ENCODE measurements at regions not wholly inside any gene's neighbourhood (a gene's known extent, or its start where the extent isn't known, plus 50 kb on each side); places are given as distances from the start of the nearest gene placed in this dataset.

GRCh38 chr15:85296615-85297402 lies 83.6 kb upstream of the AKAP13 start:
- peak; percentile 64 for DNase-seq (ENCODE audit: low read depth)
- peak; percentile 80 for TF ChIP-seq CTCF (IDR thresholded peaks at IDR 0.05; ENCODE audit: low read depth, low read length, missing control alignments)
- no peak overlapping the region for H3K4me3 ChIP-seq (ENCODE audit: low read depth, low read length)
- in situ Hi-C loops (cut with HindIII; ENCODE audit: low sequenced_read_pairs): loop anchor here (5.0 kb wide), 1 partner anchor 100 kb away; no protein-coding TSS in a partner anchor

DNA sequence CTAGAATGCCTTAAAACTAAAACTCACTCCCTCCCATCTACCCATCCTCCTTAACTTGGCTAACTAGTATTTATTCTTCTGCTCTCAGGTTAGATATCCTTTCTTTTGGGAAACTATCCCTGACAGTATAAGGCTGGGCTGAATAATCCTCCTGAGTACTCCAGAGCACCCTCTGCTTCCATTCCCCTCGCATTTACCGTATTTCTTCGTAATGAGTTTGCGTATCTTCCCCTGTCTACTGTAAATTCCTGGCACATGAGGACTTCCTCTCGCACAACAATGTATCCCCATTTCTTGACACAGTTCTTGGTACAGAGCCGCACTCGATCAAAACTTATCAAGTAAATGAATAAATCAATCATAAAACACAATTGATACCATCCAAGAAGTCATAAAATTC lies 82.9 kb upstream of the AKAP13 start:
- in situ Hi-C loops (cut with HindIII; ENCODE audit: low sequenced_read_pairs): loop anchor here (5.0 kb wide), 1 partner anchor 100 kb away; no protein-coding TSS in a partner anchor
- no peak overlapping the region for H3K4me3 ChIP-seq (ENCODE audit: low read depth, low read length)
- no peak for DNase-seq (ENCODE audit: low read depth)
- no peak for TF ChIP-seq CTCF (IDR thresholded peaks at IDR 0.05; ENCODE audit: low read depth, low read length, missing control alignments)

- no peak overlapping the region for H3K4me3 ChIP-seq (ENCODE audit: low read depth, low read length)
- no peak for DNase-seq (ENCODE audit: low read depth)
- in situ Hi-C loops (cut with HindIII; ENCODE audit: low sequenced_read_pairs): loop anchor here (5.0 kb wide), 1 partner anchor 99 kb away; no protein-coding TSS in a partner anchor
- no peak for TF ChIP-seq CTCF (IDR thresholded peaks at IDR 0.05; ENCODE audit: low read depth, low read length, missing control alignments)
Observed at GRCh38 chr15:85298366-85298765, 82.0 kb upstream of the AKAP13 start.

DNA sequence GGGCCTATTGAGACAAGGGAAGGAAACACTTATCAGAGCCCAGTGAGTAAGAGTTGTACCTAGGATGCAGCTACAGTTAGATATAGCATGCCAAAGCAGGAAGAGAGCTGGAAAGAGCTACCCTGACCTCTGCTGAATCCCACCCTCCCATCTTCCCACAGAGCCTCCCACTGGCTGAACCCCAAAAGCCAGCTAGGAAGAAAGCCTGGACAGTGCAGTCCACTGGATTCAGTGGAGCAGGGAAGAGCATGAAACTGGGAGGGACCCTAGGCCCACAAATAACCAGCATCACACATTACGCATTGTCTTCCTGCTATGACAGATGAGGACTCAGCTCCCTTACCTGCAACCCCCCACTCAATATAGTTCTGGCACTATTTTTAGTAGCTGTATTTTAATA lies 81.5 kb upstream of the AKAP13 start:
- DNase-seq (ENCODE audit: low read depth): no peak
- no peak for TF ChIP-seq CTCF (IDR thresholded peaks at IDR 0.05; ENCODE audit: low read depth, low read length, missing control alignments)
- H3K4me3 ChIP-seq (ENCODE audit: low read depth, low read length): no peak overlapping the region
- in situ Hi-C loops (cut with HindIII; ENCODE audit: low sequenced_read_pairs): loop anchor here (5.0 kb wide), 1 partner anchor 98 kb away; no protein-coding TSS in a partner anchor

DNA sequence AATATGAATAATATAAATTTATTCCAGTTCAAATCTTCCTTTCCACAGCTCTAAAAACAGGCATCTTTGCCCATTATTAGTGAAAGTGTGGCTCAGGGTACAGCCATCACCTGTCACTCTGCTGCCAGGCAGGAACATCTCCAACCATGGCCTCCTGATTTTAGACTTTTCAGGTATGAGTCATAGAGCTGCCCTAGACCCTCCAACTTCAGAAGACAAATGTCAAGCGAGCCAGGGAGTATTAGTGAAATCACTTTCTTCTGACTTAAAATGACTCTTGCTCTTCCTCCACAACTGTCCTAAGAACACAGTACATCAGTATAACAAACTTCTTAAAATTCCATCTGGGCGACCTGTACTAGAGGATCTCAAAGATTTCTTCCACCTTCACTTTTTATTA lies 78.1 kb upstream of the AKAP13 start:
- in situ Hi-C loops (cut with HindIII; ENCODE audit: low sequenced_read_pairs): no loop called here
- no peak for TF ChIP-seq CTCF (IDR thresholded peaks at IDR 0.05; ENCODE audit: low read depth, low read length, missing control alignments)
- no peak overlapping the region for H3K4me3 ChIP-seq (ENCODE audit: low read depth, low read length)
- DNase-seq (ENCODE audit: low read depth): no peak

DNA sequence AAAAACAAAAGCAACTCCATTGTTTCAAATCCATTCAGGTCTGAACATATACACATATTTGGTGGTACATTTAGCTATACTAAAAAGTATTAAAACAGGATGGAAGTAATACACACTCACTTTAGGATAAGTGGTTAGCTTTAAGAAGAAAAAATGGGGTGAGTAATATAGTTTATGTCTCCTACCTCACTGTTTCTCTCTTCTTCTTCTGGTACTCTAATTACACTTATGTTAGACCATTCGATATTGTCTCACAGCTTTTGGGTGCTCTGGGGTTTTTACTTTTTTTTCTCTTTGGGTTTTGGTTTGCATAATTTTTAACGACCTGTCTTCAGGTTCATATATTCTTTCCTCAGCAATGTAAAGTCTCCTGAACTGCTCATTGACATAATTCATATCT lies 75.4 kb upstream of the AKAP13 start:
- in situ Hi-C loops (cut with HindIII; ENCODE audit: low sequenced_read_pairs): no loop called here
- DNase-seq (ENCODE audit: low read depth): no peak
- no peak overlapping the region for H3K4me3 ChIP-seq (ENCODE audit: low read depth, low read length)
- no peak for TF ChIP-seq CTCF (IDR thresholded peaks at IDR 0.05; ENCODE audit: low read depth, low read length, missing control alignments)
